ENCODE measurements at regions not wholly inside any gene's neighbourhood (a gene's known extent, or its start where the extent isn't known, plus 50 kb on each side); places are given as distances from the start of the nearest gene placed in this dataset.

GRCh38 chr2:236823963-236824362 lies 254.3 kb downstream of the ACKR3 start:
- Mint-ChIP-seq H3K4me3 (no peak overlapping the region), H3K27me3 (no peaks in the 10 kb centered on the region), H3K9me3 (no peaks in the 10 kb centered on the region), H3K27ac (no peak overlapping the region), H3K36me3 (ENCODE audit: low read depth) (no peaks in the 10 kb centered on the region), H3K4me1 (ENCODE audit: low read depth) (no peaks in the 10 kb centered on the region)
- Histone ChIP-seq H3K4me3 (ENCODE audit: low read length) (no peak overlapping the region), H3K27ac (ENCODE audit: low read depth in 1 of 2, low read length in 2 of 2) (no peak overlapping the region), H3K27me3 (ENCODE audit: control insufficient read depth in 1 of 2, insufficient read depth in 2 of 2, low read length in 2 of 2) (no peaks in the 10 kb centered on the region), H3K36me3 (ENCODE audit: insufficient read depth, low read length) (no peaks in the 10 kb centered on the region), H3K9me3 (ENCODE audit: control insufficient read depth in 1 of 2, insufficient read depth in 1 of 2, low read length in 2 of 2) (peaks cover 0 to 4% of the 10 kb centered on the region in 2 experiments), H3K4me1 (ENCODE audit: insufficient read depth, low read length) (no peaks in the 10 kb centered on the region)
- ATAC-seq (ENCODE audit: poor library complexity) = no peak
- intact Hi-C loops (cut with DNase I, micrococcal nuclease) = no loop called here
- POLR2A ChIA-PET = no interaction called here
- no peak for DNase-seq
- TF ChIP-seq CTCF (IDR thresholded peaks at IDR 0.05) = no peak
- CTCF ChIA-PET = no interaction called here

- no peak for TF ChIP-seq CTCF (IDR thresholded peaks at IDR 0.05)
These were observed 255.2 kb downstream of the ACKR3 start for GRCh38 chr2:236824836-236825235.

GRCh38 chr2:236825989-236826510 lies 256.4 kb downstream of the ACKR3 start:
- Histone ChIP-seq H3K27me3 (ENCODE audit: control insufficient read depth in 1 of 2, insufficient read depth in 2 of 2, low read length in 2 of 2) (no peaks in the 10 kb centered on the region), H3K36me3 (ENCODE audit: insufficient read depth, low read length) (no peaks in the 10 kb centered on the region), H3K4me1 (ENCODE audit: insufficient read depth, low read length) (no peaks in the 10 kb centered on the region), H3K27ac (ENCODE audit: low read depth in 1 of 2, low read length in 2 of 2) (no peak overlapping the region), H3K9me3 (ENCODE audit: control insufficient read depth in 1 of 2, insufficient read depth in 1 of 2, low read length in 2 of 2) (peaks cover 0 to 4% of the 10 kb centered on the region in 2 experiments), H3K4me3 (ENCODE audit: low read length) (no peak overlapping the region)
- no peak for DNase-seq
- H3K9me3 Mint-ChIP-seq = no peaks in the 10 kb centered on the region
- H3K27ac Mint-ChIP-seq = no peak overlapping the region
- ChIA-PET CTCF (no interaction called here), POLR2A (no interaction called here)
- H3K36me3 Mint-ChIP-seq (ENCODE audit: low read depth) = no peaks in the 10 kb centered on the region
- H3K27me3 Mint-ChIP-seq = peaks cover 3% of the 10 kb centered on the region
- H3K4me3 Mint-ChIP-seq = no peak overlapping the region
- no peak for TF ChIP-seq CTCF (IDR thresholded peaks at IDR 0.05)
- no peaks in the 10 kb centered on the region for H3K4me1 Mint-ChIP-seq (ENCODE audit: low read depth)
- intact Hi-C loops (cut with DNase I, micrococcal nuclease) = no loop called here
- no peak for ATAC-seq (ENCODE audit: poor library complexity)

More at GRCh38 chr2:236824836-236825235, 255.2 kb downstream of the ACKR3 start:
- no peaks in the 10 kb centered on the region for H3K27me3 ChIP-seq (ENCODE audit: control insufficient read depth in 1 of 2, insufficient read depth in 2 of 2, low read length in 2 of 2)
- H3K9me3 ChIP-seq (ENCODE audit: control insufficient read depth in 1 of 2, insufficient read depth in 1 of 2, low read length in 2 of 2) = peaks cover 0 to 4% of the 10 kb centered on the region in 2 experiments
- Mint-ChIP-seq H3K36me3 (ENCODE audit: low read depth) (no peaks in the 10 kb centered on the region), H3K27me3 (no peaks in the 10 kb centered on the region), H3K4me3 (no peak overlapping the region), H3K9me3 (no peaks in the 10 kb centered on the region), H3K27ac (no peak overlapping the region), H3K4me1 (ENCODE audit: low read depth) (no peaks in the 10 kb centered on the region)
- ATAC-seq (ENCODE audit: poor library complexity) (no peak), DNase-seq (no peak)
- ChIA-PET POLR2A (no interaction called here), CTCF (interaction anchor here (0.6 kb wide), 1 partner anchor 741 kb away, joined by 3 read pairs; no protein-coding TSS in a partner anchor)
- intact Hi-C loops (cut with DNase I, micrococcal nuclease) = no loop called here
- H3K36me3 ChIP-seq (ENCODE audit: insufficient read depth, low read length) = no peaks in the 10 kb centered on the region
- no peak overlapping the region for H3K27ac ChIP-seq (ENCODE audit: low read depth in 1 of 2, low read length in 2 of 2)
- no peak overlapping the region for H3K4me3 ChIP-seq (ENCODE audit: low read length)
- no peaks in the 10 kb centered on the region for H3K4me1 ChIP-seq (ENCODE audit: insufficient read depth, low read length)

Data from CD4-positive, alpha-beta T cell (primary cell).